Kidney epithelial cell (primary cell): ENCODE measurements at regions not wholly inside any gene's neighbourhood (a gene's known extent, or its start where the extent isn't known, plus 50 kb on each side); places are given as distances from the start of the nearest gene placed in this dataset.

Source experiments
- DNase-seq: peaks from one replicate; pipeline ENCODE4 v3.0.0-alpha.2; 2010; ENCODE audit warnings: low read depth
- H3K27me3 ChIP-seq: 2 replicates; pipeline ENCODE4 v1.6.0; 2011; ENCODE audit warnings: low read length; ENCODE audit not compliant: control insufficient read depth, insufficient read depth
- H3K36me3 ChIP-seq: 2 replicates; pipeline ENCODE4 v1.5.1; 2011; ENCODE audit warnings: low read length; ENCODE audit not compliant: control insufficient read depth, insufficient read depth
- H3K4me3 ChIP-seq: 2 replicates; pipeline ENCODE4 v1.5.1; 2011; ENCODE audit warnings: low read depth, mild to moderate bottlenecking, control low read depth, low read length
- CTCF ChIP-seq: IDR thresholded peaks from 2 replicates; pipeline ENCODE4 v1.5.1; 2011; ENCODE audit warnings: mild to moderate bottlenecking, moderate library complexity, low read length, control low read depth, inconsistent platforms; ENCODE audit not compliant: insufficient read depth, poor library complexity, severe bottlenecking

- Histone ChIP-seq H3K4me3 (no peak overlapping the region), H3K27me3 (no peaks in the 10 kb centered on the region), H3K36me3 (no peaks in the 10 kb centered on the region)
- DNase-seq: no peak
- TF ChIP-seq CTCF: no peak
Observed at GRCh38 chr16:72406390-72406789, 234.4 kb upstream of the PMFBP1 start.

GRCh38 chr16:72404299-72404698 is 232.3 kb upstream of the PMFBP1 start:
- no peak overlapping the region for H3K4me3 ChIP-seq
- H3K36me3 ChIP-seq: no peaks in the 10 kb centered on the region
- TF ChIP-seq CTCF: no peak
- no peak for DNase-seq
- no peaks in the 10 kb centered on the region for H3K27me3 ChIP-seq

- TF ChIP-seq CTCF: no peak
- Histone ChIP-seq H3K36me3 (no peaks in the 10 kb centered on the region), H3K4me3 (no peak overlapping the region), H3K27me3 (no peaks in the 10 kb centered on the region)
- no peak for DNase-seq
Observed at GRCh38 chr16:72401084-72401361, 229.1 kb upstream of the PMFBP1 start.

- no peak for DNase-seq
- Histone ChIP-seq H3K27me3 (no peaks in the 10 kb centered on the region), H3K36me3 (no peaks in the 10 kb centered on the region), H3K4me3 (no peak overlapping the region)
- TF ChIP-seq CTCF: peak; percentile 77
Observed at GRCh38 chr16:72400257-72401083, 228.5 kb upstream of the PMFBP1 start.

- Histone ChIP-seq H3K27me3 (no peaks in the 10 kb centered on the region), H3K4me3 (no peak overlapping the region), H3K36me3 (no peaks in the 10 kb centered on the region)
- no peak for DNase-seq
- no peak for TF ChIP-seq CTCF
Observed at GRCh38 chr16:72399811-72400210, 227.9 kb upstream of the PMFBP1 start.

GRCh38 chr16:72397876-72398275 is 225.9 kb upstream of the PMFBP1 start:
- no peak overlapping the region for H3K4me3 ChIP-seq
- DNase-seq: no peak
- H3K27me3 ChIP-seq: no peaks in the 10 kb centered on the region
- TF ChIP-seq CTCF: no peak
- no peaks in the 10 kb centered on the region for H3K36me3 ChIP-seq
